ELF-1 (cell line): ENCODE measurements at regions not wholly inside any gene's neighbourhood (a gene's known extent, or its start where the extent isn't known, plus 50 kb on each side); places are given as distances from the start of the nearest gene placed in this dataset.
"Not testable (repeated sequence)": the region's sequence is repeated elsewhere in the genome, so short reads cannot be mapped to it uniquely, and the experiment has no call there.

ENCODE experiments used
- DNase-seq: peaks from one replicate; pipeline ENCODE4 v3.0.0-alpha.2; 2016; ENCODE audit warnings: low read depth, low spot score

DNA sequence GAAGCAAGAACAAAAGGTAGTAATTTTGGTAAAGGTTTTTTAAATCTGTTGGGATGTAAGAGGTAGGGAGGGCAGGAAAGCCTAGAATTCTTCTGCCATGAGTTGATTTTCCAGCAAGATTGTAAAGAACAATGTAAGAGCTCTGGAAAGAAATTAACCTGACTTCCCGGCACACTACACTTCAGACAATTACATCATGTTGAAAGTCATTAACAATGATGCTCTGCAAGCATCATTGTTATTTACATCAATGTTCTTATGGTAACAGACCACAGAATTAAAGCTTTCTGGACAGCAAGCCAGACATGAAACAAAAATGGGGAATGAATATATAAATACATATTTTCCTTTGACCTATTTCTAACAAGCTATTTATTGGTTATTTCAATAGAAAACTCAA, 342.2 kb downstream of the CEP170 start:
- DNase-seq = not testable (repeated sequence)

DNA sequence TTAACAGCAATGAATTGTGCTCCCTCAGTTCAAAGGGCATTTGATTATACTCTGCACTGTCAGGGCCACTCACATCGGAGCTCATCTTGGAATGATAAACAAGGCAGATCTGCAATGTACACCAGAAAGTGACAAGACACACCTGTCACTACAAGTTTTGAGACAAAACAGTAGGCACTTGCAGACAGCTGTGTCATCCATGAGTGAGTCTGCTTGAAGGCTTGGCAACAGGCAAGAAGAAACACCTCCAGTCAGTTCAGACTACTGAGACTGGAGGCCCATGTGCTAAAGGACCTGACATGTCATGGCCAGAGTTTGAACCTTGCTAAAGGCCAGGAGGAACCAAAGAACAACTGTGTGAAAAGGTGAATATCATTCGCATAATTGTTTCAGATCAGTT, 354.5 kb downstream of the CEP170 start:
- DNase-seq = not testable (repeated sequence)

DNA sequence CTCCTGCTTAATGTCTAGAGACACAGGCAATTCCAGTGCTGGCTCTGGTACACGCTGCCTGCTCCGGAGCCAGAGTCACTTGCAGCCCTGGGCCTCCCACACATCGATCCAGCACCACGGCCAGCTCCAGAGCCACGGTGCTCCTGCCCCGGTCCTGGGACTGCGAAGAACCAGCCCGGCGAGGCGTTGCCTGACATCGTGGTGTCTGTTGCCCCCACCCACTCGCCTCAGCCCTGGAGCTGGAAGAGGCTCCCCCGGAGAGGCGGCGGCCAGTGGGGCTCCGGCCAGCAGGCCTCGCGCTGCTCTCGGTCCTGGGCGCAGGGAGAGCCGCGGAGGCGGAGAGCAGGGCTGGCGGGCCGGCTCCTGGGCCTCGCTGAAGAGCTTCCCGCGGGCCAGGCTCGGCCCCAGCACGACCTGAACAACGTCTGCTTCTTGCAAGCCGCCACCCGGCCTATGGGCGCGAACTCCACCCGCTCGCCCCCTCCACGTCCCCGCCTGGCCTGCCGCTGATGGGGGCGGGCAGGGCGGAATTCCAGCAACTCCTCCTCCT, 364.8 kb downstream of the CEP170 start:
- peak; percentile 89 for DNase-seq

DNA sequence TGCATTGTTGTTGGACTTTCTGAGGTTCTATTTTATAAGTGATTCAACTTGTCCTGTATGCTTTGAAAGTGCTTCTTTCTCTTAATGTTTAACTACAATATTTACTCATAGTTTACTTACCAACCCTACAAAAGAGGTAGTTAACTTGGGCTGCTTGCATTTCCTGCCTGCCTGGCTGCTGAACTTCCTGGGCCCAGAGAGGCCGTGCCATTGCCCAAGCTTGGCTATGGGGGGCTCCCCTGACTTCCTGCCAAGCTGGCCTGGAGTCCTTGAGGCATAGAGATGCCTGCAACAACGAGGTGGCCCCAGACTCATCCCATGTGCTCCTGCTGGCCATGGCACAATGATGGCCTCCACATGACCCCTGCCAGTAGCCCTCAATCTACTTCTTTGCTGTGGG, 361.6 kb upstream of the PLD5 start:
- no peak for DNase-seq

DNA sequence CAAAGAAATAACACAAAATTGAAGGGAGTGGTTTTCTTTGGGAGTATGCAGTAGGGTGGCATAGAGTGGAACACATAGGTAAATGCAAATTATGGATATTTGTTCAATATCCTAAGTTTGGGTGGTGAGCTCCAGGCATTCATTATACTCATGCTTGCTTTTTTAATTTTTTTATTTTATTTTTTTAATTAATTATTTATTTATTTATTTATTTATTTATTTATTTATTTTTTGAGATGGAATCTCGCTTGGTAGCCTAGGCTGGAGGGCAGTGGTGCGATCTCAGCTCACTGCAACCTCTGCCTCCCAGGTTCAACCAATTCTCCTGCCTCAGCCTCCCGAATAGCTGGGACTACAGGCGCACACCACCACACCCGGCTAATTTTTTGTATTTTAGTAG, 355.5 kb upstream of the PLD5 start:
- not testable (repeated sequence) for DNase-seq

DNA sequence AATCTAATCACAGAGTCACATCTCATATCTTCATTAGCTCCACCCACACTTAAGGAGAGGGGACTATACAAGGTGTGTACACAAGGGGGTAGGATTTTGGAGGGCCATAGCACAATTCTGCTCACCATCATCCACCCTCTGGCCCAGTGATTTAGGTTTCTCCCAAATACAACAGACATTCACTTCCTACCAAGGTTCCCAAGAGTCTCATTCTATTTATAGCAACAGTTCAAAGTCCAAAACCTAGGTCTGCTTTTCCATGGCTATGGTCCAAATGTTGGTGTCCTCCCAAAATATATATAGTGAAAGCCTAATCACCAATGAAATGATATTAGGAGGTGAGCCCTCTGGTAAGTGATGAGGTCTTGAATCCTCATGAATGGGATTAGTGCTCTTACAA, 353.2 kb upstream of the PLD5 start:
- DNase-seq = no peak

DNA sequence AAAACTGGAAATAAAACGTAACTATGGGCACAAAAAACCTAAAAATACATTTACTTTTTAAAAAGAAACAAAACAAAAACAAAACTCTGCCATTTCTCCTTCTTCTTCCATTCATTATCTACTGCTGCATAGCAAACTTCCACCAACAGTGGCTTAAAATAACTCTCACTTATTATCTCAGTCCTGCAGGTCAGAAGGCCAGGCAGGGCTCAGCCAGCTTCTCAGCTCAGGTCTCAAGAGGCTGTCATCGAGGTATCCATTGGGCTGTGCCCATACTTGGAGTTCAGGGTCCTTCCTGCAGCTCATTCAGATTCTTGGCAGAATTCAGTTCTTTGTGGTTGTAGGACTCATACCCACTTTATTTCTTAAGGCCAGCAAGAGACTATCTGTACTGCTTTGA, 352.7 kb upstream of the PLD5 start:
- no peak for DNase-seq

DNA sequence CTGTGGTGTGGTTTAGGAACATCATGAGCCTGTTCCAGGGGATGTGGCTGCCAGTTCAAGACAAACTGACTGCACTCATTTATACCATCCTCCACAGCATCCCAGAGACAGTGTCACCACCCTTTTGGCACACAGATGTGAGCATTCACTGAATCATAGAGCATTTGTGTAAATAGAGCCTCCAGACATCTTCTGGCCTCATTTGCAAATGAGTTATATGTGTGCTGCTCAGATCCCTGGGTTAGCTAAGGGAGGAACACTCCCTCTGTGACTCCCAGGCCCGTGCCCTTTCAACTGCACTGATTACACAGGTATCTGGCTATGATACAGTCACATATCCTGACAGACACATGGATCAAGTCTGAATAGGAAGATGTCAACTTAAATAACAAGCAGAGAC, 351.5 kb upstream of the PLD5 start:
- DNase-seq = no peak

DNA sequence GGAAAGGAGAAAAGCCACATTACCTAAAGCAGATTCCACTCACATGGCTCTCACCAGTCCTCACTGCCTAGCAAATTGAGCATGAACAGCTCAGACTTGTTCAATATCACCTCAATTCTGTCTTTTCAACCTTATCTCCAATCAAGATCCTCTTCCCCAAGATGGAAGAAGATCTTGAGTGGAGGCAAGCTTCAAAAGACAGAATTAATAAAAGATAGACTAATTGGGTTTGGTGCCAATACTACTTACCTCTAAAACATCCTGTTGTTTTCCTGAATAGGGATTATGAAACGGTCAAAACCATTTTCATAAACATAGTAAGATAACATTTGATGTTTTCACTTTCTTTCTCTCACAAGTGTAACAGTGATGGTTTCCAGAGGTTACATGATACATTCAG, 349.2 kb upstream of the PLD5 start:
- DNase-seq = no peak

DNA sequence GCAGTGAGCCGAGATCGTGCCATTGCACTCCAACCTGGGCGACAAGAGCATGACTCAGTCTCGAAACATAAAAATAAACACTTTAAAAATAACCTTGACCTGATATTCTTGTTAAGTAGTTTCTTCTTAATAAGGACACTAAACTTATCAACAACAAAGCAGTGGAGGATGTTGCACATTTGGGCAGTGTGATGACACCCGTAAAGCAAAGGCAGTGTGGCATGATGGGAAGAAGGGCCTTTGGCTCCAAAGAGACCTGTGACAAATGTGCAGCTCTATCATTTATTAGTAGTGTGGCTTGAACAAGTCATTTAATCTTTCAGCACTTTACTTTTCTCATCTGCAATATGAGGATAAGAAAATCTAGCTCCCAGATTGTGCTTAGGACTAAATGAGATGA, 348.0 kb upstream of the PLD5 start:
- DNase-seq = no peak

DNA sequence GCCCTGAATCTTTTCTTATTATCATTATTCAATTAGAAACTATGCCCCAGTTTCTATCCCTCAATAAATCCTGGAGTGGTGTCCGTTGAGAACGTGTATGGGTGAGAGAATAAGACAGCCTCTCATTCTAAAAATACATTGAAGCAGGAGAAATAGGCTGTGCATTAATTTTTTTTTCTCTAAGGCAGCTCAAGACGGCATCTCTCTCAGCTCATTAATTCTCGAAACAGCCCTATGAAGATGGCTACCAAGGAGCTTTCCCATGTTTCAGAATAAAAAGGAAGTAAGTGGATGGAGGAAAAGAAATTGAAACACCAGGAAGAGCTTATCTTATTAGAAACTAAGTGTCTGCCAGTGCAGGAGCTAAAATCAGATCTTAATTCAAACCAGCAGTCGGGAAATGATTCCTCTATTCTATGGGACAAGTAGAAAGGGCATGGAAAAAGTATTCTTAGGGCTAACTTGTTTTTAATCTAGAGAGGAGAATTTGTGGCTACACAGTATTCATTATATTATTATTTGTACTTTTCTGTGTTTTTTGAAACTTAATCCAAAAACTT, 347.1 kb upstream of the PLD5 start:
- DNase-seq = no peak

DNA sequence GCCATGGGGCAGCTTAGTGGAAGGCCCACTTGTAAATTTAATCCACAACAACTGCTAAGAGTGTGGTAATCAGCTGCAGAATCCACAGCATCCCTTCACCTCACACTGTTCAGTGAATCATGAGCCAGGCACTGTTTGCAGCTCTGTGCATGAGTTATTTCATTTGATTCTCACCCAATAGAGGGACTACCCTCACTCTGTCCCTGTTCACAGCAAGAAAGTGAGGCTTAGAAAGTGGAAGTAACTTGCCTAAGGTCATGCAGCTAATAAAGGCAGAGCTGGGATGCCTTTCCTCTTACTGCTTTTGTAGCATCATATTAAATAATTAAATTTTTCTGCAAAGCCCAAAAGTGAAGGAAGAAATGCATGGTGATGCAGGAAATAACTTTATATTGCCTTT, 346.5 kb upstream of the PLD5 start:
- no peak for DNase-seq

DNA sequence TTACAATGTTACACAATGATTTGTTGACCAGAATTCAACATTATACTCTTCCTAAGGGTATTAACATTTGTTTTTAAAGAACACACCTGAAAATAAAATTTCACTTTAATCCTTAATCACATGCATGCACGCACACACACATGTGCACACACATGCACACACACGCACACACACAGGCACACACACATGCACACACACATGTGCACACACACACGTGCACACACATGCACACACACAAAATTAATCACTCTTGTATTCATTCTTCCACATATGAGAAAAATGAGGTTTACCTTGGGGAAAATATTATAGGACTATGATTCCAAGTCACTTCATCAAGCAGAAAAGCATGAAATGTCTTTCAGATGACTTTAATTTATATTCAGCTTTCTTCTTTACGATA, 331.8 kb upstream of the PLD5 start:
- DNase-seq = no peak

DNA sequence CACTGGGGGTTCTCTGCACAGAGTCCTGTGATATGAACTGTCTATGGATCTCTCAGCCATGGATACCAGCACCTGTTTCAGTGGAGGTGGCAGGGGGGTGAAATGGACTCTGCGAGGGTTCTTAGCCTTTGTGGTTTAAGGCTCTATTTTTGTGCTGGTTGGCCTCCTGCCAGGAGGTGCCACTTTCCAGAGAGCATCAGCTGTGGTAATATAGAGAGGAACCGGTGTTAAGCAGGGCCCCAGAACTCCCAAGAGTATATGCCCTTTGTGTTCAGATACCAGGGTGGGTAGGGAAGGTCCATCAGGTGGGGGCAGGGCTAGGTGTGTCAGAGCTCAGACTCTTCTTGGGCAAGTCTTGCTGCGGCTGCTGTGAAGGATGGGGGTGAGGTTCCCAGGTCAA, 330.0 kb upstream of the PLD5 start:
- DNase-seq = no peak

DNA sequence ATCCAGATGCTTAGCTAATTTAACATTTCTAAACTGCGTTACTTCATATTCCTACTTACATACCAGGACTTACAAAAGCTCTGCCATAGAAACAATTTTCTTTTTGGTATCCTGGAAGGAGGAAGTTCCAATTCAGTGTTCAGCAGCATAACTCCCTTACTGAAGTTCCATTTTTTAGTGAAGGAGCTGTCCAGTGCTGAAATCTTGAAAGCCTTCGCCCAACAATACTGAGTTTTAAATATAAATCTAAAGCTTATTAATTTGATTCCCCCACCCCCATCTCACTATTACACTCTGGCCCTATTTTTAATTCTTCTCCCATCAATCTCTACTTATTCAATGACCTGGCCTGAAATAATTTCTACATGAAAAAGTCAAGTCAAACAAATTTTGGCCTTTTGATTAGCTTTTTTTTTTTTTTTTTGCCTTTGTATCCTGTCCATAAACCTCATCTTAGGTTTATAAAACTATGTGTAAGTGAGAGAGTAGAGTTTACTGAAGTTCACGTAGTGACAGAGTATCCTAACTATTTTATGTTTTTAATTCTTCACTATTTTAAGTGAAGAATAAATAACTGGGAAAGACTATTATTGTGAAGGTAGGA, 323.0 kb upstream of the PLD5 start:
- DNase-seq = no peak

DNA sequence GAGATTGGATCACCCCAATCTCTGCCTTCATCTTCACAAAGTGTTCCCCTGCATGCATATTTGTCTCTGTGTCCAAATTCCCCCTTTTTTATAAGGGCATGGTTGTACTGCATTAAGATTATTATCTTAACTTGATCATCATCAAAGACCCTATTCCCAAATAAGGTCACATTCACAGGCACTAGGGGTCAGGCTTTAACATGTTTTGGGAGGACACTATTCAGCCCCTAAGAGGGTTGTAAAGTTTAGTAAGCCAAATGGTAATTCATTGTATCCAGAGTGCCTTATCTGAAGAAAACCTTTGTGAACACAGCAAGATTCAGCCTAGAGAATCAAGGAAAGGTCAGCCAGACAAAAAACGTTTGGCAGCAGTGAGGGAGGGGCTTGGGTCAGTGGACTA, 317.6 kb upstream of the PLD5 start:
- no peak for DNase-seq

DNA sequence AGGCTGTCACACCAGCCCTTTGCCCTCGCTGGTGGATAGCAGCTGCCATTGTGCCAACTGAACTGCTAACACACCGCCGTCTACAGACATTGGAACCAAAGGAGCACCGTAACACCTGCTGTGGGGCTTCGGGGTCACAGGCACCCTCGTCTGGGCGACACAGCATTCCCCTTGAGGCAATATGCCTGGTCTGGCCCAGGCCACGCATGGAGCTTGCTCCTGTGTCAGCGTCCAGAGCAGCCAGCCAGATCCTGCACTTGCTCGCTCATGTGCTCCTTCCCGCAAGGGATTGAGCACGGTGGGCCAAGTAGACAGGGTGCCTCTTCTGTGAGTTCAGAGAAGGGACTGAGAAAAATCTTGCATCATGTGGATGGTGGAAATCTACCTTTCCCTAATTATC, 314.6 kb upstream of the PLD5 start:
- DNase-seq = no peak

DNA sequence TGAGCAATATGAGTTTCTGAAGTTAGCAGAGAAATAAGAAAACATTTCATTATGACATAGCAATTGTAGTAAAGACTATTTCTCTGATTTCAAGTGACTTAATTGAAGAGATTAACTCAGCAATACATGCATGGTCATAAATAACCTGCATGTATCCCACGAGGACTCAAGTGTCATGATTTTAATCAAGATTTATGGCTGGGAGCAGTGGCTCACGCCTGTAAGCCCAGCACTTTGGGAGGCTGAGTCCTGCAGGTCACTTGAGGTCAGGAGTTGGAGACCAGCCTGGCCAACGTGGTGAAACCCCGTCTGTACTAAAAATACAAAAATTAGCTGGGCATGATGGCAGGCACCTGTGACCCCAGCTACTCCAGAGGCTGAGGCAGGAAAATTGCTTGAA, 311.9 kb upstream of the PLD5 start:
- DNase-seq = no peak

DNA sequence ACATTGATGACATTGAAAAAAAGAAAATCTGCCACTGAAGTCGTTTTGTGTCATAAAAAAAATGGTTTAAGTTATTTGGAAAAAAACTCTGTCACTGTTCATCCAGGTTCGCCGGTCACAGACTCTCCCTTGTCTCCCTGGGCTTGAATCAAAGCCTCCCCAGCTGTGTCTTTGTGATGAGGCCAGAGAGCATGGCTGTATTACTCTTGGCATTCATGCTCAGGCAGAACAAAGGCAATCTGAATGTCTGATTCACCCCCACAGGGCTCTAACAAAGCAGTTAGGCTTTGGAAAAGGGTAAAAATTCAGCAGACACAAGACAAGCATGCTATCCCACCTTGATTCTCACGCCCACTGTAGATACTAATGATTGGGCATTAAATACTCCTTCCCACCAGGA, 304.3 kb upstream of the PLD5 start:
- peak; percentile 21 for DNase-seq

DNA sequence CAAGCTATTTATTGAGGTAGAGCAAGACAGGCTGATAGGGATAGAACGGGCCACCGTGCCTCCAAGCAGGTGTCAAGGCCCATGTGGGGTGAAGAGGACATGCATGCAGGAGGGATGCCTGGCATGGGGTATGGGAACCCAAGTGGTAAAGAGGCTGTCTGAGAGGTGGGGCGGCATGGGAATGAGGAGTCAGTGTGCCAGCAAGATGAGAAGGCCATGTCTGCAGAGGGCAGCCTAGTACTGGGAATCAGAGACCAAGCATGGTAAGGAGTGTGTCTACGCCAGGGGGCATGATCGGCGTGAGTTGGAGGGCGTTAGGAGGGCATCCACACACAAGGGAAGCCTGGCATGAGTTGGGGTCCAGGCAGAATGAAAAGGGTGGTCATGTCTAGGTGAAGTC, 303.7 kb upstream of the PLD5 start:
- no peak for DNase-seq

DNA sequence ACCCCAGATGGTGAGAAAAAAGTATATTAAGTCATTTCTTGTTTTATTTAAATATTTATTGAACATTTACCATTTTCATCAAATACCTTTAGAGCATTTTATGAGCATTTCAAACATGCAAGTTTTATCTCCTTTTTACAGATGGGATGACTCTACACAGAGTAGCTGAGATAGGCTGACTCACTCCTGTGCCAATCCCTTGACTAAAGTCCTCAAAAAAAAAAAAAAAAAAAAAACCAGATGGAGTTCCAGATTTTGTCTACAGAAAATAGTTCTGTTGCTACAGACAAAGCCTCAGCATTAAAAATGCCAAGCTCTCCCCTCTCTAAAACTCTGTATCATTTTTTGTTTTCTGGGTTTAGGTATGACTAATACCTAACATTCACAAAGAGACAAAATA, 303.0 kb upstream of the PLD5 start:
- DNase-seq = no peak

DNA sequence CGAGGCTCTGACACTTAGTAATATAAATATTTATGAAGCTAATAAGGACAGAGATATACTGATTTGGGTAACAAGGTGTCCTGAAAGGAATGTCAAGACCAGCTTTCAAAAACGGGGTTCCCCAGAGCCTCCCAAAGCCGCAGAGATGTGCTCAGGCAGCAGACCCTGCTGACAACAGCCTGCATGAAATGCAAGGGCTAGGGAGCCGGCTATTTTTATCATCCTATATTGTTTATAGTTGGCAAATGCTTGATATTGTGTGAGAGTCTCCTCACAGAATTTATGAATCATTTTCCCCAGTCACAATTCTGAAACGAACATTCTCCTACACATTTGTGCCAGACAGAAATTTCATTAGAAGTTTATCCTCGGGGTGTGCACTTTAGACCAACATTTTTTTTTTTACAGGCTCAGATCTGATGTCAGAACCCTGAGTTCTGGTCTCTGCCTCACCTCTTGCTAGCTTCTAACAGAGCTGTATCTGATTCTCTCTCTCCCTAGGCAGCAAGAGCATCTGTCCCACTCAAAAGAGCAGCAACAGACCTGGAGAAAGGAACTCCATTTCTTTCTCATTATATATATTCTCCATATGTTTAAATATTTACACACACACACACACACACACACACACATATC, 302.3 kb upstream of the PLD5 start:
- no peak for DNase-seq

DNA sequence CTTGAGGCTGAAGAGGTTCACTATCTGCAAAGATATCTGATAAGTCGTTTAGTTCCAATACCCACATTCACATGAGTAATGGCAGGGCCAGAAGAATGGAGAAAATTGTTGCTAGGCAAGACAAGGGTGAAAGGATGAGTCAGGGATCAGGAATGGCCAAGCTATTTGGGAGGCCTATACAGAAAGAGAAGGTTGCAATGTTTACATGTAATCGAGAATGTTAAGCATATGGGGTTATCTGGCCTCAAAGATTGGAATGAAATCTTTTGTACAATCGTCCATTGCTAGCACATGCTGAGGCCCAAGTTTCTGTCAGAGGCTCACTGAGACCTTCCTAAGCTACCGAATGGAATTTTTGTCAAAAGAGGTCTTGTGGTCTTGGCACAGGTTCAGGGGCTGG, 299.9 kb upstream of the PLD5 start:
- DNase-seq = peak; percentile 32
